PFSK-1 (cell line): ENCODE measurements at regions not wholly inside any gene's neighbourhood (a gene's known extent, or its start where the extent isn't known, plus 50 kb on each side); places are given as distances from the start of the nearest gene placed in this dataset.

Experiments used
- FOXP2 ChIP-seq: optimal IDR thresholded peaks from 2 replicates; pipeline ENCODE3; 2011; ENCODE audit warnings: borderline replicate concordance, control low read depth, inconsistent platforms; ENCODE audit not compliant: insufficient read depth; ENCODE audit errors: extremely low read length, extremely low read depth
- POLR2AphosphoS5 ChIP-seq: IDR thresholded peaks from 2 replicates; pipeline ENCODE4 v1.6.1; 2012; ENCODE audit warnings: low read depth, mild to moderate bottlenecking, control low read depth, low read length, moderate library complexity
- SIN3A ChIP-seq: IDR thresholded peaks from 2 replicates; pipeline ENCODE4 v1.6.1; 2012; ENCODE audit warnings: mild to moderate bottlenecking, low read length, moderate library complexity, borderline replicate concordance; ENCODE audit not compliant: insufficient read depth
- TAF1 ChIP-seq: IDR thresholded peaks from 2 replicates; pipeline ENCODE4 v1.6.1; 2012; ENCODE audit warnings: low read length, control low read depth, borderline replicate concordance; ENCODE audit not compliant: insufficient read depth
- TF ChIP-seq, protein P1 (sequence below), 2 experiments: IDR thresholded peaks; 2 replicates each; pipeline versions ENCODE4 v1.6.1 to v1.8.0; 2011 to 2012; ENCODE audit warnings: low read depth in 2 of 2, low read length in 2 of 2, control low read depth in 1 of 2, inconsistent platforms in 1 of 2, mild to moderate bottlenecking in 1 of 2, moderate library complexity in 1 of 2; ENCODE audit not compliant: insufficient read depth in 1 of 2

DNA sequence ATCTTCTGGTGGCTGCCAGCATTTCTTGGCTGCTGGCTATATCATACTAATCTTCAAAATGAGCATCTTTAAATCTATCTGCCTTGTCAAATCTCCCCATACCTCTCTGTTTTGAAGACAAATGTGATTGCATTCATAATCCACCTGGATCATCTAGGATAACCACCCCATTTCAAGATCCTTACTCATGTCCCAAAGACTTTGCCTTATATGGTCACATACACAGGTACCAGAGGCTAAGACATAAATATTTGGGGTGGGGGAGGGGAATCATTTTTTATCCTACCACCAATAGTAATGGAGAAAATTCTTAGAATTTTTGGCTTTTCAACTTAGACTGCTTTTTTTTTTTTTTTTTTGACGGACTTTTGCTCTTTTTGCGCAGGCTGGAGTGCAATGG is 970.8 kb downstream of the PLOD2 start:
- TF ChIP-seq FOXP2, result no peak
- no peak for TF ChIP-seq POLR2AphosphoS5
- no peak for TF ChIP-seq TAF1
- TF ChIP-seq SIN3A, result no peak
- TF ChIP-seq, protein P1, sequence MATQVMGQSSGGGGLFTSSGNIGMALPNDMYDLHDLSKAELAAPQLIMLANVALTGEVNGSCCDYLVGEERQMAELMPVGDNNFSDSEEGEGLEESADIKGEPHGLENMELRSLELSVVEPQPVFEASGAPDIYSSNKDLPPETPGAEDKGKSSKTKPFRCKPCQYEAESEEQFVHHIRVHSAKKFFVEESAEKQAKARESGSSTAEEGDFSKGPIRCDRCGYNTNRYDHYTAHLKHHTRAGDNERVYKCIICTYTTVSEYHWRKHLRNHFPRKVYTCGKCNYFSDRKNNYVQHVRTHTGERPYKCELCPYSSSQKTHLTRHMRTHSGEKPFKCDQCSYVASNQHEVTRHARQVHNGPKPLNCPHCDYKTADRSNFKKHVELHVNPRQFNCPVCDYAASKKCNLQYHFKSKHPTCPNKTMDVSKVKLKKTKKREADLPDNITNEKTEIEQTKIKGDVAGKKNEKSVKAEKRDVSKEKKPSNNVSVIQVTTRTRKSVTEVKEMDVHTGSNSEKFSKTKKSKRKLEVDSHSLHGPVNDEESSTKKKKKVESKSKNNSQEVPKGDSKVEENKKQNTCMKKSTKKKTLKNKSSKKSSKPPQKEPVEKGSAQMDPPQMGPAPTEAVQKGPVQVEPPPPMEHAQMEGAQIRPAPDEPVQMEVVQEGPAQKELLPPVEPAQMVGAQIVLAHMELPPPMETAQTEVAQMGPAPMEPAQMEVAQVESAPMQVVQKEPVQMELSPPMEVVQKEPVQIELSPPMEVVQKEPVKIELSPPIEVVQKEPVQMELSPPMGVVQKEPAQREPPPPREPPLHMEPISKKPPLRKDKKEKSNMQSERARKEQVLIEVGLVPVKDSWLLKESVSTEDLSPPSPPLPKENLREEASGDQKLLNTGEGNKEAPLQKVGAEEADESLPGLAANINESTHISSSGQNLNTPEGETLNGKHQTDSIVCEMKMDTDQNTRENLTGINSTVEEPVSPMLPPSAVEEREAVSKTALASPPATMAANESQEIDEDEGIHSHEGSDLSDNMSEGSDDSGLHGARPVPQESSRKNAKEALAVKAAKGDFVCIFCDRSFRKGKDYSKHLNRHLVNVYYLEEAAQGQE (IDR thresholded peaks at IDR 0.05; ENCODE audit: insufficient read depth in 1 of 2, low read depth in 2 of 2, low read length in 2 of 2), result no peak

DNA sequence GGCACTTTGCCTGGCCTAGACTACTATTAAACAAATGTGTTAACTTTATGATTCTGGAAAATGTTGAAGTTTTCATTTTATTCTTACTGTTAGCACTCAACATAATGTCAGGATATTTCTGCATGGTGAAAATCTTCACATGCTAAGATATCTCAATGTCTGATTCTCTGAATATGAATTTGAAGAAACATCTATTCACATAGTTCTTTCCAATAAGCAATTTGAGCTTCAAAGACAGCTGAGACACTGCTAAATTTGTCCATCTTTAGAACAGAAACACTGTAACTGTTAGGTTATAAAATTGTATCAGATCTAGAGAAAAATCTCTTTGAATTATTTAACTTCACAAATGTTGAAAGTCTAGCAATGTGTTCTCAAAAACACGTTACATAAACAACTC is 970.2 kb downstream of the PLOD2 start:
- no peak for TF ChIP-seq POLR2AphosphoS5

DNA sequence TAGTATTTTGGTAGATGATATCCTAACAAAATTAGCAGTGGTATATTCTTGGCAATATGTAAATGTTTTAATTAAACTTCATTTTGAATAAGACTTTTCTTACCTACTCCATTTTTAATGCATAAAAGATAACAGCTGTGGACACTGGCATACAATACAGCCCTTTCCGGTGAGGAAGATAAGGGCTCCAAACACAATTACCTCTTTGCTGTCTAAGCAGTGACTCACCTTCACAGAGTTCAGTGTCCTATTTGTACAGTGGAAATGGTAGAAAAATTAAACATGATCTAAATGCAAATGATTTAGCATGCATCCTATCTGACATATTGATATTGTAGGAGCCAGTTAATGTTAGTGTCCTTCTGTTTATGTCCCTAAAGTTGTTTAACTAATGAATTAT is 969.4 kb downstream of the PLOD2 start:
- TF ChIP-seq TAF1 (no peak), SIN3A (no peak), POLR2AphosphoS5 (no peak), FOXP2 (no peak)
- TF ChIP-seq, protein P1 (IDR thresholded peaks at IDR 0.05; ENCODE audit: insufficient read depth in 1 of 2, low read depth in 2 of 2, low read length in 2 of 2), result no peak

DNA sequence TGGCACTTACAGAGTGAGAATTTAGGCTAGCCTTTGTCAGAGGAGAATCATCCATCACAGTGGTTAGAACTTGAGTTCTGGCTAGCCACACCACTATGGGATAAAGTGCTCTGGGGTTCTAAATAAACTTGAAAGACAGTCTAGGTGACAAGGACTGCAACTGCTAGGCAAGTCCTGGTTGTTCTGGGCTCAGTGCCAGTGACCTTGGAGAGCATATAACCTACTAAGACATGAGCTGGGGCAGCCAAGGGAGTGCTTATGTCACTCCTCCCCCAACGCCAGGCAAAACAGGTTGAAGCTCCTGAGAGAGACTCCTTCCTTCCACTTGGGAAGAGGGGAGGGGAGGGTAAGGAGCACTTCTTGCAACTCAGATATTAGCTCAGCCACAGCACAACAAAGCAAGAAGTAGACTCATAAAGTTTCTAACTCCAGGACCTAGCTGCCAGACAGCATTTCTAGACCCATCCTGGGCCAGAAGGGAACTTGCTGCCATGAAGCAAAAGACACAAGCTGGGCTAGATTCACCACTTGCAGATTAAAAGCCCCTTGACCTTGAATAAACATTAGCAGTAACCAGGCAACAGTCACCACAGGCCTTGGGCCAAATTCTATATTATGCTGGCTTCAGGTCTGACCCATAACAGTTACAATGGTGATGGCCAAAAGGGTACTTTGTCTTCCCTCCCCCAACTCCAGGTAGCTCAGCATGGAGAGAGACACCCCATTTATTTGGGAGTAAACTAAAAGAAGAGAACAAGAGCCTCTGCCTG is 963.7 kb downstream of the PLOD2 start:
- TF ChIP-seq SIN3A (no peak), TAF1 (no peak), FOXP2 (no peak), POLR2AphosphoS5 (no peak)
- TF ChIP-seq, protein P1 (IDR thresholded peaks at IDR 0.05; ENCODE audit: insufficient read depth in 1 of 2, low read depth in 2 of 2, low read length in 2 of 2), result no peak

DNA sequence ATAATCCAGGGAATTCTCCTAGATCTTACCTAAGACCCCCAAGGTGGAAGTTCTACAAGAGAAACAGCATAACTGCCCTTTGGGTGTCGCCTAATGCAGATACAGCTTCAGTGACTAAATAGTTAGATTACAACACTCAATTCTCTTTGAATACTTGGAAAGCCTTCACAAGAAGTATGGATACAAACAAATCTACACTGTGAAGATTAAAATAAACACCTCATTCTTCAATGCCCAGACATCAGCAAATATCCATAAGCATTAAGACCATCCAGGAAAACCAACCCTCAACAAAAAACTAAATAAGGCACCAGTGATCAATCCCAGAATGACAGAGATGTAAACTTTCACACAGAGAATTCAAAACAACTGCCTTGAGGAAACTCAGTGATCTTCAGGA is 963.2 kb downstream of the PLOD2 start:
- TF ChIP-seq FOXP2 (no peak), TAF1 (no peak), SIN3A (no peak), POLR2AphosphoS5 (no peak)
- TF ChIP-seq, protein P1 (IDR thresholded peaks at IDR 0.05; ENCODE audit: insufficient read depth in 1 of 2, low read depth in 2 of 2, low read length in 2 of 2), result no peak
